Thymus (tissue), 11 donors: ENCODE measurements at regions not wholly inside any gene's neighbourhood (a gene's known extent, or its start where the extent isn't known, plus 50 kb on each side); places are given as distances from the start of the nearest gene placed in this dataset.

Experiments used
- DNase-seq, 9 donors: peaks; one replicate each; pipeline ENCODE4 v3.0.0-alpha.2; 2013; ENCODE audit warnings: low spot score in 9 of 9, low read depth in 6 of 9, missing footprints in 1 of 9
- H3K27ac ChIP-seq, 2 donors: one replicate each; pipeline ENCODE4 v1.5.1; 2013; ENCODE audit warnings: control low read depth in 1 of 2, low read depth in 1 of 2, low read length in 1 of 2, mild to moderate bottlenecking in 1 of 2, moderate library complexity in 1 of 2
- H3K27me3 ChIP-seq, 2 donors: one replicate each; pipeline ENCODE4 v1.5.1; 2013; ENCODE audit warnings: low read length in 1 of 2; ENCODE audit not compliant: control insufficient read depth in 2 of 2, insufficient read depth in 1 of 2
- H3K36me3 ChIP-seq, 2 donors: one replicate each; pipeline ENCODE4 v1.5.1; 2013; ENCODE audit warnings: low read length in 1 of 2, mild to moderate bottlenecking in 1 of 2, moderate library complexity in 1 of 2; ENCODE audit not compliant: control insufficient read depth in 2 of 2, insufficient read depth in 2 of 2
- H3K4me1 ChIP-seq, 2 donors: one replicate each; pipeline ENCODE4 v1.5.1; 2013; ENCODE audit warnings: low read length in 2 of 2; ENCODE audit not compliant: control insufficient read depth in 2 of 2, insufficient read depth in 2 of 2
- H3K4me3 ChIP-seq, 2 donors: one replicate each; pipeline ENCODE4 v1.5.1; 2013; ENCODE audit warnings: low read length in 2 of 2, control low read depth in 1 of 2, mild to moderate bottlenecking in 1 of 2
- H3K9me3 ChIP-seq, 2 donors: one replicate each; pipeline ENCODE4 v1.5.1; 2013; ENCODE audit warnings: low read length in 1 of 2, mild to moderate bottlenecking in 1 of 2; ENCODE audit not compliant: control insufficient read depth in 2 of 2, insufficient read depth in 1 of 2
- WGBS: extraction: QIAGEN DNeasy Blood & Tissue Kit; methylation state at CpG from one replicate; pipeline ENCODE4 v1.1.7; 2013; 5-methylcytosine and 5-hydroxymethylcytosine counted together
- donor health status: healthy.

GRCh38 chr17:63132459-63132911 is 166.4 kb downstream of the TANC2 start:
- Histone ChIP-seq H3K4me3 (no peak overlapping the region), H3K4me1 (no peaks in the 10 kb centered on the region), H3K27ac (no peak overlapping the region), H3K27me3 (no peaks in the 10 kb centered on the region), H3K9me3 (no peaks in the 10 kb centered on the region), H3K36me3 (no peaks in the 10 kb centered on the region)
- 97% methylated on average over 1 of the region's 1 CpG for WGBS
- DNase-seq: no peak

- DNase-seq: no peak
- H3K9me3 ChIP-seq: no peaks in the 10 kb centered on the region
- H3K4me1 ChIP-seq: no peaks in the 10 kb centered on the region
- no peak overlapping the region for H3K27ac ChIP-seq
- no peaks in the 10 kb centered on the region for H3K27me3 ChIP-seq
- no peak overlapping the region for H3K4me3 ChIP-seq
- no peaks in the 10 kb centered on the region for H3K36me3 ChIP-seq
These were observed 167.5 kb downstream of the TANC2 start for GRCh38 chr17:63133491-63133890.

- Histone ChIP-seq H3K9me3 (no peaks in the 10 kb centered on the region), H3K4me3 (no peak overlapping the region), H3K27ac (no peak overlapping the region), H3K27me3 (no peaks in the 10 kb centered on the region), H3K36me3 (no peaks in the 10 kb centered on the region), H3K4me1 (no peaks in the 10 kb centered on the region)
- DNase-seq: no peak
- WGBS: over 99% methylated on average over 5 of the region's 5 CpGs
These were observed 168.8 kb downstream of the TANC2 start for GRCh38 chr17:63134867-63135266.

GRCh38 chr17:63136369-63137012 is 170.5 kb downstream of the TANC2 start:
- DNase-seq: no peak
- no peak overlapping the region for H3K4me3 ChIP-seq
- H3K27me3 ChIP-seq: no peaks in the 10 kb centered on the region
- H3K27ac ChIP-seq: no peak overlapping the region
- H3K9me3 ChIP-seq: no peaks in the 10 kb centered on the region
- H3K4me1 ChIP-seq: no peaks in the 10 kb centered on the region
- no peaks in the 10 kb centered on the region for H3K36me3 ChIP-seq
- WGBS: 97% methylated on average over 4 of the region's 4 CpGs

- H3K9me3 ChIP-seq: no peaks in the 10 kb centered on the region
- no peaks in the 10 kb centered on the region for H3K36me3 ChIP-seq
- H3K27me3 ChIP-seq: no peaks in the 10 kb centered on the region
- no peak overlapping the region for H3K27ac ChIP-seq
- H3K4me1 ChIP-seq: no peaks in the 10 kb centered on the region
- H3K4me3 ChIP-seq: no peak overlapping the region
- no peak for DNase-seq
These were observed 171.1 kb downstream of the TANC2 start for GRCh38 chr17:63137163-63137562.

- WGBS: 82% methylated on average over 3 of the region's 3 CpGs
- no peak for DNase-seq
- no peaks in the 10 kb centered on the region for H3K27me3 ChIP-seq
These were observed 172.7 kb downstream of the TANC2 start for GRCh38 chr17:63138713-63139112.

GRCh38 chr17:63139356-63139755 is 173.3 kb downstream of the TANC2 start:
- Histone ChIP-seq H3K9me3 (no peaks in the 10 kb centered on the region), H3K4me3 (no peak overlapping the region), H3K36me3 (no peaks in the 10 kb centered on the region), H3K4me1 (no peaks in the 10 kb centered on the region), H3K27ac (no peak overlapping the region), H3K27me3 (no peaks in the 10 kb centered on the region)
- 98% methylated on average over 3 of the region's 3 CpGs for WGBS
- no peak for DNase-seq

More at GRCh38 chr17:63138713-63139112, 172.7 kb downstream of the TANC2 start:
- H3K27ac ChIP-seq: no peak overlapping the region
- H3K4me3 ChIP-seq: no peak overlapping the region
- H3K9me3 ChIP-seq: no peaks in the 10 kb centered on the region
- H3K36me3 ChIP-seq: no peaks in the 10 kb centered on the region
- H3K4me1 ChIP-seq: no peaks in the 10 kb centered on the region

GRCh38 chr17:63140255-63140654 is 174.2 kb downstream of the TANC2 start:
- peak in 1 of 9 donors; percentile 39 for DNase-seq
- no peak overlapping the region for H3K27ac ChIP-seq
- 5% methylated on average over 1 of the region's 1 CpG for WGBS

GRCh38 chr17:63142836-63143235 is 176.8 kb downstream of the TANC2 start:
- Histone ChIP-seq H3K4me3 (no peak overlapping the region), H3K4me1 (no peaks in the 10 kb centered on the region), H3K27me3 (no peaks in the 10 kb centered on the region), H3K27ac (no peak overlapping the region), H3K36me3 (no peaks in the 10 kb centered on the region), H3K9me3 (no peaks in the 10 kb centered on the region)
- no peak for DNase-seq
- 100% methylated on average over 1 of the region's 1 CpG for WGBS

More at GRCh38 chr17:63140255-63140654, 174.2 kb downstream of the TANC2 start:
- no peaks in the 10 kb centered on the region for H3K4me1 ChIP-seq
- H3K9me3 ChIP-seq: no peaks in the 10 kb centered on the region
- no peaks in the 10 kb centered on the region for H3K27me3 ChIP-seq
- no peaks in the 10 kb centered on the region for H3K36me3 ChIP-seq
- H3K4me3 ChIP-seq: no peak overlapping the region
